ENCODE measurements at regions not wholly inside any gene's neighbourhood (a gene's known extent, or its start where the extent isn't known, plus 50 kb on each side); places are given as distances from the start of the nearest gene placed in this dataset.

DNA sequence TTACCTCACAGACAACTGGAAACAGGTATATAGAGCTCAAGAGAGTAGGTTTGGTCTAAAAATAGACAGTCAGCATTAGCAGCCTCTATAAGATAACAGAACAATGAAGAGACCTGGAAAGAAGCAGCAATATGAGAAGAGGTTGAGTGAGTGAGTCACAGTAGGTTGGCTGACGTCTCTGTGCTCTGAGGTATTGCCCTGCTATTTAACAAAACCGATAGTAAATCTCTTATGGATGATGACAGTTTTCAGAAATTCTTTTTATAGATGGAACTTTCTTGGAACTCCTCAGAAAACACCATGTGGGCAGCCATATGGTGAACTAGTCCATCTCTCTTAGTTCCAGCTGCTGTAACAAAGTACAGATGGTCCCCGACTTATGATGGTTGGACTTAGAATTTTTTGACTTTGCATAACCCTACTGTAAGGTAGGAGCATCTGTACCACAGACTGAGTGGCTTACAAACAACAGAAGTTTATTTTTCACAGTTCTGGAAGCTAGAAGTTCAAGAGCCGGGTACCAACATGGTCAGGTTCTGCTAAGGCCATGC, 123.5 kb downstream of the MBD2 start:
- no peak for DNase-seq

DNA sequence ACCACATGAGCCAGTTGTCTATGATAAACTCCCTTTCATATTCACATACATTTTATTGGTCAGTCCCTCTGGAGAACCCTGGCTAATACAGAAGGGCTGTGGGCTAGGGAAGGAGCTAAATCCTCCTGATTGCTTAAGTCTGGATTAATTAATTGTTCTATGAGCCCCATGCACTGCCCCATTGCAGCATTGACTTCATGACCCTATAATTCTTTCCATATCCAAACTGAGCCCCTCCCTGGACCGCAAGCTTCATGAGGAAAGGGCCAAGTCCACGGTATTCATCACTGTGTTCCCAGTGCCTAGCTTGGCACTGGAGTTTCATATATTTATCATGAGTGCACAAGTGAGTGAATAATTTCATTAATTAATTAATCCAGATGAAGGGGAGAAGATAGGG, 124.0 kb downstream of the MBD2 start:
- no peak for DNase-seq

DNA sequence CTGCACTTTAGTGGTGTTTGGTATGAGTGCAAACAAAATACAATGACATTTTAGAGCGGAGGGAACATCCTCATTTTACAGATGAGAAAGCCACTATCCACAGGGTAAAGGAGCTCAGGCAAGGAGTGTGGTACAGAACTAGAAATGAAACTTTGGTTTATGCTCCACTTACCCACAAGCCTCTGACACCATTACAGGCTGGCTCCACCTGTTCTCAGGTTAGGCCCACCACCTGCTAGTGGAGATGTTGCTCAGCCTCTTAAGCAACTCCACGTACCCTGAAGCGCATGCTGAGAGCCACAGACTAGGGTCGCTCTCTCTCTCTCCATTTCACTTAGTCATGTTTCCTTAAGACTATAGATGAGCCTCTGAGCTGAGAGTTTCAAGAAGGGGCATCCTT, 130.0 kb downstream of the MBD2 start:
- no peak for DNase-seq

DNA sequence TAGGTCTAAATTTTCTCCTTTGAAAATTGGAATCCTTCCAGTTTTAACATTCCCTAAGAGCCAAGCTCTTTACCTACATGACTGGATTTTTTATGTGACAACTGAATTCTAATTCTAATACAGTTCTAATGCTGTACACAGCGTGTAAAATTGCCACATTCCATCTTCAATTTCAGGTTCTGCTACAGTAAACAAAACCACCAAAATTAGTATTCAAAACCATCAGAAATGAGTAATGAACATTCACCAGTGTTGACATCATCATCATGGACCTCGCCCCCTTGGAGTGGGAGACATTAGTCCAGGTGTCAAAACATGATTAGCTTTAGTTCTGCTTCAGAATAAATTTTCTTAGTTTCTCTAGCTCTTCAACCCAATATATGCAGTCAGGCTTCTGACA, 133.6 kb downstream of the MBD2 start:
- DNase-seq, result no peak

- no peak for DNase-seq
Measured at GRCh38 chr18:54089749-54090459, 134.6 kb downstream of the MBD2 start.

DNA sequence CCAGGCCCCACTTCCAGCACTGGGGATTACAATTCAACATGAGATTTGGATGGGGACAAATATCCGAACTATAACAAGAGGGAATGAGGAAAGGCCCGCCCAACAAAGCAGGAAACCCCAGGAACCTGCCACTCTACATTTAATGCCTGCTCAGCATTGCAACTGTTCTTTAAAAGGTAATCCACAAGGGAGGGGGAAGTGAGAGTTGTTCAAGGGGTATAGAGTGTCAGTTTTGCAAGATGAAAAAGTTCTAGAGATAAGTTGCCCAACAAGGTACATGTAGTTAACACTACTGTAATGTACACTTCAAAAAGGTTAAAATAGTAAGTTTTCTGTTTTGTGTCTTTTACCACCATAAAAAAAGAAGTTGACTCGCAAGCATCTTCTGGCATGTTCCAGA, 137.6 kb downstream of the MBD2 start:
- DNase-seq, result no peak

DNA sequence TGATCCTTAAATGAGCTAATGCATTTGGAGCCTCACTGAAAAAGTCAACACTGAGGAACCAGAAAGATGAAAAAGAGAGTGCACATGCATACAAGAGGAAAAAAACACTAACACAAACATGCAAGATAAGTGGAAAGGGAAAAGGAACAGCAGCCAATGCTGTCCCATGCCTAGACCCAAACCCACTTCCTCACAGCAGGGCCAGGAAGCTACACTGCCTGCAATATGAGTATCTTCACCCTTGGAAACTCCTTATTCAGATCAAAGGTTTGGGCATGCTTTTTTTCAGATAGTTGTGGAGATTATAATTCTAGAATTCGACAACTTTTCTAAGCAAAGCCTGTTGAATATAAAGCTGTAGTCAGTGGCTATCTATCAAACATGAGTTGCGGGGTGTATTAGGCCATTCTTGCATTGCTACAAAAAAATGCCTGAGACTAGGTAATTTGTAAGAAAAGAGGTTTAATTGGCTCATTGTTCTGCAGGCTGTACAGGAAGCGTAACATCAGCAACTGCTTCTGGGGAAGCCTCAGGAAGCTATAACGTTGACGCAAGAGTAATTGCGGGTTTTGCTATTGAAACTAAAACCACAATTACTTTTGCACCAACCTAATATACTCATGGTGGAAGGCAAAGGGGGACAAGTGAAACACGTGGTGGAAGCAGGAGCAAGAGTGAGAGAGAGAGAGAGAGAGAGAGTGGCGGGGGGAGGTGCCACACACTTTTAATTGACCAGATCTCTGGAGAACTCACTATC, 138.2 kb downstream of the MBD2 start:
- DNase-seq, result no peak

- no peak for DNase-seq
Measured at GRCh38 chr18:54080858-54081257, 143.6 kb downstream of the MBD2 start.

DNA sequence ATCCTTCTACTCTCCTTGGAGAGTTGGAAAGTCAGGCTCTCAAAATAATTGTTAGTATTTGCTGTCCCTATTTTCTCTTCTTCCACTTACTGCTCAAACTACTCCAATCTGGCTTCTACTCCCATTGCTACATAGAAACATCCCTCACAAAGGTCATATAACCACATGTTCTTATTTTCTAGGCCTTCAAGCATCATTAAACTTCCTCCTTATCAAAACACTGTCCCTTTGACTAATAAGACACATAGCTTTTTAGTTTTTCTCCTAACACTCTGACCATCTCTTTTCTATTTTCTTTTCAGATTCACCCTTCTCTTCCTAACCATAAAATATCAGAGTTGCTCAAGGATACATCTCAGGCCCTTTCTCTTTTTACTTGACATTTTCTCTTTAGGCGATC, 148.3 kb downstream of the MBD2 start:
- DNase-seq, result no peak

- no peak for DNase-seq
Measured at GRCh38 chr18:54075689-54076088, 148.8 kb downstream of the MBD2 start.

- no peak for DNase-seq
Measured at GRCh38 chr18:54069729-54070128, 154.7 kb downstream of the MBD2 start.

- DNase-seq, result no peak
Measured at GRCh38 chr18:54060343-54061005, 164.0 kb downstream of the MBD2 start.

GRCh38 chr18:54052732-54053429, 171.6 kb downstream of the MBD2 start:
- no peak for DNase-seq

- no peak for DNase-seq
Measured at GRCh38 chr18:54052259-54052658, 172.2 kb downstream of the MBD2 start.

GRCh38 chr18:54043484-54044251, 180.8 kb downstream of the MBD2 start:
- no peak for DNase-seq

GRCh38 chr18:54035927-54036326, 188.5 kb downstream of the MBD2 start:
- DNase-seq, result no peak

GRCh38 chr18:54033052-54033451, 191.4 kb downstream of the MBD2 start:
- no peak for DNase-seq

GRCh38 chr18:54032412-54032811, 192.1 kb downstream of the MBD2 start:
- no peak for DNase-seq

- DNase-seq, result no peak
Measured at GRCh38 chr18:54031243-54031642, 193.2 kb downstream of the MBD2 start.

DNA sequence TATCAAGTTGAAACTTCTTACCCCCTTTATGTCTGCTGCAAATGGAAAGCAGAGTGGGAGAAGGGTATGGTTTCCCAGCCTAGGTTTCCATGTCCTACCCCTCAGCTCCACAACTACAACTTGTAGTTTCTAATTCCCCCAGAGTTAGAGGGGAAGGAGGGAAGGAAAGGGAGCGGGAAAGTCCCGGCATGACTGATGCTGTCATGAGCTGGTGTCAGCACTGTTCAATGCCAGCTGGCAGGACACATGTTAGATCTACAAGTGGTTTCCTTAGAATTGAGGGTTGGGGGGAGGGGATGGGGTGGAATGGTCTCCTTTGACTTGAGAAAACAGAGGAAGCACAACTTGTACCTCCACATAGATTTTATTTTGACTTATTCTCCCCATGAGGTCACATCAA, 194.0 kb downstream of the MBD2 start:
- DNase-seq, result no peak

DNA sequence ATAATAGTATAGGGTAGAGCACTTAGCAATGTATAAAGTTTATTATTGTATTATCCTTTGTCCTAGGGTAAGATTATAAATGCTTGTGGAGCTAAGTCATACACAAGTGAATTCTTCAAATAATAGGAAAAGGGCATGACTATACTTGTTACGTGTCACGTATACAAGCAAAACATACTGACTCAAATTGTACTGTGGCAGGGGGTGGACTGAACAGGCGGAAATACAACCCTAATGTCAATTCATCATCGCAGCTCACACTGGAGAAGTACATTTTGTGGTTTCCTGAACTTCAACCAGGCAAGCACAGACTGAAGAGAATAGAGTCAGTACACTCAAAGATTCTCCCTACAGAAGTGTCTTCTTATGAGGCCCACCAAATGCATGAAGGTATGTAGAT, 201.0 kb downstream of the MBD2 start:
- no peak for DNase-seq

DNA sequence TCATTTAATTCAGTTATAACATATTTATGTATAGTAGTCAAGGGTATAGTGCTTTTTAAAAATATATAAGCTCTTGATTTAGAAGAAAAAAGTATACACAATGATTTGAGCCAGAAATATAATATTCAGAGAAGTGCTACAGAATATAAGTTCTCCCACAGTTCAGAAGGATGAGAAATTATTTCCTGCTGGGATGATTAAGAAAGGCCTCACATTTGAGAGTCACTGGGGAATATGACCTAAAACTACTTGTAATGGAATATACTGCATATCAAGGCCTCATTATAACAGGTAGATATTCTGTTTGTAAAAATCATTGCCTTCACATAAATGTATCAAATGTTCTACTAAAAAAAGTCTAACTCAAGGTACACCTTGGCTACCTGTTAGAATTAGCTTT, 203.5 kb downstream of the MBD2 start:
- DNase-seq, result no peak

Measured in COR-L47 (cell line).